ENCODE measurements at regions not wholly inside any gene's neighbourhood (a gene's known extent, or its start where the extent isn't known, plus 50 kb on each side); places are given as distances from the start of the nearest gene placed in this dataset.

GRCh38 chr5:94057655-94058054 is 316.3 kb upstream of the POU5F2 start:
- TF ChIP-seq, protein P1, sequence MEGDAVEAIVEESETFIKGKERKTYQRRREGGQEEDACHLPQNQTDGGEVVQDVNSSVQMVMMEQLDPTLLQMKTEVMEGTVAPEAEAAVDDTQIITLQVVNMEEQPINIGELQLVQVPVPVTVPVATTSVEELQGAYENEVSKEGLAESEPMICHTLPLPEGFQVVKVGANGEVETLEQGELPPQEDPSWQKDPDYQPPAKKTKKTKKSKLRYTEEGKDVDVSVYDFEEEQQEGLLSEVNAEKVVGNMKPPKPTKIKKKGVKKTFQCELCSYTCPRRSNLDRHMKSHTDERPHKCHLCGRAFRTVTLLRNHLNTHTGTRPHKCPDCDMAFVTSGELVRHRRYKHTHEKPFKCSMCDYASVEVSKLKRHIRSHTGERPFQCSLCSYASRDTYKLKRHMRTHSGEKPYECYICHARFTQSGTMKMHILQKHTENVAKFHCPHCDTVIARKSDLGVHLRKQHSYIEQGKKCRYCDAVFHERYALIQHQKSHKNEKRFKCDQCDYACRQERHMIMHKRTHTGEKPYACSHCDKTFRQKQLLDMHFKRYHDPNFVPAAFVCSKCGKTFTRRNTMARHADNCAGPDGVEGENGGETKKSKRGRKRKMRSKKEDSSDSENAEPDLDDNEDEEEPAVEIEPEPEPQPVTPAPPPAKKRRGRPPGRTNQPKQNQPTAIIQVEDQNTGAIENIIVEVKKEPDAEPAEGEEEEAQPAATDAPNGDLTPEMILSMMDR (IDR thresholded peaks at IDR 0.05), result no peak
- TF ChIP-seq POLR2A (IDR thresholded peaks at IDR 0.05), result no peak
